Tibial artery (tissue), 4 donors: ENCODE measurements at regions not wholly inside any gene's neighbourhood (a gene's known extent, or its start where the extent isn't known, plus 50 kb on each side); places are given as distances from the start of the nearest gene placed in this dataset.

ENCODE experiments used
- DNase-seq, 2 donors: peaks; one replicate each; pipeline ENCODE4 v3.0.0-alpha.2; 2019
- H3K27ac ChIP-seq, 2 donors: fragments of 200-600 bp; sonication (generic) in 1 of 2; 1 replicate in 1 of 2; 2 replicates in 1 of 2; pipeline ENCODE4 v1.5.1; 2018 to 2019; ENCODE audit warnings: mild to moderate bottlenecking in 1 of 2
- H3K27me3 ChIP-seq, 2 donors: fragments of 200-600 bp; sonication (generic) in 1 of 2; one replicate each; pipeline versions ENCODE4 v1.5.1 to v1.6.0; 2016 to 2019
- H3K36me3 ChIP-seq, 3 donors: fragments of 200-600 bp; sonication (generic) in 2 of 3; one replicate each; pipeline ENCODE4 v1.5.1; 2016 to 2019; ENCODE audit warnings: mild to moderate bottlenecking in 2 of 3
- H3K4me1 ChIP-seq, 4 donors: fragments of 200-600 bp; sonication (generic) in 2 of 4; 1 replicate in 3 of 4; 2 replicates in 1 of 4; pipeline ENCODE4 v1.5.1; 2016 to 2019
- H3K4me3 ChIP-seq, 2 donors: fragments of 200-600 bp; sonication (generic) in 1 of 2; 1 replicate in 1 of 2; 2 replicates in 1 of 2; pipeline ENCODE4 v1.5.1; 2018 to 2019; ENCODE audit warnings: mild to moderate bottlenecking in 2 of 2
- H3K9me3 ChIP-seq, 3 donors: fragments of 200-600 bp; sonication (generic) in 1 of 3; one replicate each; pipeline ENCODE4 v1.5.1; 2016 to 2019
- CTCF ChIP-seq, 2 experiments: fragments of 200-600 bp in 1 of 2; fragments of 450-650 bp in 1 of 2; IDR thresholded peaks; one replicate each; pipeline ENCODE4 v1.5.1; 2017 to 2019; ENCODE audit warnings: antibody characterized with exemption in 2 of 2, mild to moderate bottlenecking in 1 of 2, moderate library complexity in 1 of 2
- intact Hi-C: fragments of 100-400 bp; cut with DNase I; formaldehyde crosslinking; loops from one replicate; pipeline ENCODE4 v1.15.0; 2023; ENCODE audit warnings: low total_unique reads

- Histone ChIP-seq H3K9me3 (no peaks in the 10 kb centered on the region), H3K27me3 (no peaks in the 10 kb centered on the region), H3K4me1 (no peaks in the 10 kb centered on the region), H3K36me3 (no peaks in the 10 kb centered on the region), H3K4me3 (no peak overlapping the region), H3K27ac (no peak overlapping the region)
- no peak for TF ChIP-seq CTCF (IDR thresholded peaks at IDR 0.05)
- intact Hi-C loops = no loop called here
- DNase-seq = no peak
Measured at GRCh38 chr6:66561479-66561878, 854.5 kb upstream of the EYS start.

DNA sequence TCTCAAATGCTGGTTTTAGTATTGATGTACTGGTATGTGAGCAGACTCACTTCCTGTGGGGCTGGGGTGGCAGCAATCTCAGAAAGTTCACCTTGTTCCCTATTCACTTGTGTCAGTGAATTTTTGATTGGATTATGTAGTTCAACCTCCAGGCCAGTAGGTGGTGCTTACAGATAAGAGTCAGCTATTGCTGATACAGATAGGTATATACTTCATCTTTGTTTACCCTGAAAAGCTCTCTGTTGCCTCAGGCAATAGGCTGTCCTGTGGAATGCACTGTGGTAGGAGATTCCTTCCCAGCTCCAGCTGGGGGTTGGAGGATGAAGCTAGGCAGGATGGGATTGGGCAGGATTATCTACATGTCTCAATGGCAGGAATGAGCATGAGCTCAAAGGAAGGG is 851.2 kb upstream of the EYS start:
- H3K9me3 ChIP-seq = peaks cover 0 to 11% (median 0%) of the 10 kb centered on the region in 3 donors
- no peak overlapping the region for H3K27ac ChIP-seq
- no peak for DNase-seq
- no peaks in the 10 kb centered on the region for H3K4me1 ChIP-seq
- no peak overlapping the region for H3K4me3 ChIP-seq
- no peaks in the 10 kb centered on the region for H3K36me3 ChIP-seq
- no peak for TF ChIP-seq CTCF (IDR thresholded peaks at IDR 0.05)
- H3K27me3 ChIP-seq = no peaks in the 10 kb centered on the region
- intact Hi-C loops = no loop called here

- no peaks in the 10 kb centered on the region for H3K36me3 ChIP-seq
- peaks cover 0 to 11% (median 0%) of the 10 kb centered on the region in 3 donors for H3K9me3 ChIP-seq
- no peaks in the 10 kb centered on the region for H3K4me1 ChIP-seq
- no peak overlapping the region for H3K4me3 ChIP-seq
- no peak for DNase-seq
- intact Hi-C loops = no loop called here
- no peaks in the 10 kb centered on the region for H3K27me3 ChIP-seq
- no peak overlapping the region for H3K27ac ChIP-seq
- TF ChIP-seq CTCF (IDR thresholded peaks at IDR 0.05) = no peak
Measured at GRCh38 chr6:66556936-66557335, 849.9 kb upstream of the EYS start.

GRCh38 chr6:66555082-66555481 is 848.1 kb upstream of the EYS start:
- no peak overlapping the region for H3K27ac ChIP-seq
- H3K27me3 ChIP-seq = no peaks in the 10 kb centered on the region
- intact Hi-C loops = no loop called here
- no peak for DNase-seq
- H3K4me3 ChIP-seq = no peak overlapping the region
- no peak for TF ChIP-seq CTCF (IDR thresholded peaks at IDR 0.05)
- no peaks in the 10 kb centered on the region for H3K4me1 ChIP-seq
- no peaks in the 10 kb centered on the region for H3K36me3 ChIP-seq
- peaks cover 0 to 11% (median 0%) of the 10 kb centered on the region in 3 donors for H3K9me3 ChIP-seq

DNA sequence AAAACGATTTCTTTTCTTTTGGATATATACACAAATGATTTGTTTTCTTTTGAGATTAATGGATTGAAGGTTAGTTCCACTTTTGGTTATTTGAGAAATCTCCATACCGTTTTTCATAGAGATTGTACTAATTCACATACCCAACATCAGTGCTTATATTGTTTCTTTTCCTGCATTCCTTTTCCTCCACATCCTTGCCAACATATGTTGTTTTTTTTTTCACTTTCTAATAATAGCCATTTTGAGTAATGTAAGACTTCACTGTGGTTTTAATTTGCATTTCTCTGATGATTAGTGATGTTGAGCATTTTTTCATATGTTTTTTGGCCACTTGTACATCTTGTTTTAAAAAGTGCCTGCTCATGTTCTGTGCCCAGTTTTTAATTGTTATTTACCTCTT is 846.4 kb upstream of the EYS start:
- Histone ChIP-seq H3K27me3 (no peaks in the 10 kb centered on the region), H3K4me3 (no peak overlapping the region), H3K36me3 (no peaks in the 10 kb centered on the region), H3K9me3 (peaks cover 0 to 11% (median 0%) of the 10 kb centered on the region in 3 donors), H3K27ac (no peak overlapping the region), H3K4me1 (no peaks in the 10 kb centered on the region)
- no peak for TF ChIP-seq CTCF (IDR thresholded peaks at IDR 0.05)
- intact Hi-C loops = no loop called here
- no peak for DNase-seq

GRCh38 chr6:66538551-66539135 is 831.6 kb upstream of the EYS start:
- H3K36me3 ChIP-seq = no peaks in the 10 kb centered on the region
- no peak for DNase-seq
- intact Hi-C loops = no loop called here
- H3K4me3 ChIP-seq = no peak overlapping the region
- no peak for TF ChIP-seq CTCF (IDR thresholded peaks at IDR 0.05)
- no peak overlapping the region for H3K27ac ChIP-seq
- no peaks in the 10 kb centered on the region for H3K9me3 ChIP-seq
- H3K4me1 ChIP-seq = no peaks in the 10 kb centered on the region
- H3K27me3 ChIP-seq = no peaks in the 10 kb centered on the region
